ENCODE measurements at regions not wholly inside any gene's neighbourhood (a gene's known extent, or its start where the extent isn't known, plus 50 kb on each side); places are given as distances from the start of the nearest gene placed in this dataset.

DNA sequence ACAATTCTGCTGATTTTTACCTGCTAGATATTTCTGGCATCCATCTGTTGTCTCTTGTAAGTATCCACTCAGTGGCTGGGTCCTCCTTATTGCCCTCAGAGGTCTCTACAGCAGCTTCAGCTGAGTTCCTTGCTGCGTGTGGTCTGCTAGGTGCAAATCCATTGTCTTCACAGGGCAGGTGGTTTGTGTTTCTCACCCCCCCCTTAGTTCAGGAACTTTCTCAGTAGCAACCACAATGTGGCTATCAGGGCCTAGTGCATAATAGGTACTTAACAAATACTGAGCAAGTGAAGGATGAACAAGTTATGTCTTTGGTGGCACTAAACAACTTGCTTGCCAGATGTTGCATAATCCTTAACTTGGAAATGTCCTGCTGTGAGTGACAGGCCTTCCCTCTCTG lies 96.7 kb upstream of the KLHL25 start:
- no peak for TF ChIP-seq EZH2phosphoT487 (IDR thresholded peaks at IDR 0.05; ENCODE audit: borderline replicate concordance)
- TF ChIP-seq, protein P1, sequence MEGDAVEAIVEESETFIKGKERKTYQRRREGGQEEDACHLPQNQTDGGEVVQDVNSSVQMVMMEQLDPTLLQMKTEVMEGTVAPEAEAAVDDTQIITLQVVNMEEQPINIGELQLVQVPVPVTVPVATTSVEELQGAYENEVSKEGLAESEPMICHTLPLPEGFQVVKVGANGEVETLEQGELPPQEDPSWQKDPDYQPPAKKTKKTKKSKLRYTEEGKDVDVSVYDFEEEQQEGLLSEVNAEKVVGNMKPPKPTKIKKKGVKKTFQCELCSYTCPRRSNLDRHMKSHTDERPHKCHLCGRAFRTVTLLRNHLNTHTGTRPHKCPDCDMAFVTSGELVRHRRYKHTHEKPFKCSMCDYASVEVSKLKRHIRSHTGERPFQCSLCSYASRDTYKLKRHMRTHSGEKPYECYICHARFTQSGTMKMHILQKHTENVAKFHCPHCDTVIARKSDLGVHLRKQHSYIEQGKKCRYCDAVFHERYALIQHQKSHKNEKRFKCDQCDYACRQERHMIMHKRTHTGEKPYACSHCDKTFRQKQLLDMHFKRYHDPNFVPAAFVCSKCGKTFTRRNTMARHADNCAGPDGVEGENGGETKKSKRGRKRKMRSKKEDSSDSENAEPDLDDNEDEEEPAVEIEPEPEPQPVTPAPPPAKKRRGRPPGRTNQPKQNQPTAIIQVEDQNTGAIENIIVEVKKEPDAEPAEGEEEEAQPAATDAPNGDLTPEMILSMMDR (conservative IDR thresholded peaks at IDR 0.05; ENCODE audit: low read length): no peak
- H3K79me2 ChIP-seq (ENCODE audit: insufficient read depth, low read length): no peaks in the 10 kb centered on the region
- no peaks in the 10 kb centered on the region for H4K20me1 ChIP-seq (ENCODE audit: insufficient read depth, low read length, poor library complexity, severe bottlenecking)
- H3K4me3 ChIP-seq (ENCODE audit: low read length, poor library complexity, severe bottlenecking): no peak overlapping the region
- H3K4me2 ChIP-seq (ENCODE audit: low read depth, low read length, poor library complexity, severe bottlenecking): no peak overlapping the region
- no peaks in the 10 kb centered on the region for H3K4me1 ChIP-seq (ENCODE audit: insufficient read depth, low read length, poor library complexity, severe bottlenecking)
- H3F3A ChIP-seq (ENCODE audit: low read depth): no peaks in the 10 kb centered on the region
- H3K27me3 ChIP-seq (ENCODE audit: insufficient read depth, low read length, poor library complexity, severe bottlenecking): no peaks in the 10 kb centered on the region
- H3K9me2 ChIP-seq (replicated peaks; ENCODE audit: low read depth, low read length): no peaks in the 10 kb centered on the region
- H2AFZ ChIP-seq (ENCODE audit: low read length): no peak overlapping the region
- no peaks in the 10 kb centered on the region for H3K36me3 ChIP-seq (ENCODE audit: insufficient read depth, low read length)
- H3K9ac ChIP-seq (ENCODE audit: low read depth, low read length, poor library complexity, severe bottlenecking): no peak overlapping the region
- H3K9me3 ChIP-seq (ENCODE audit: insufficient read depth, low read depth, low read length): no peaks in the 10 kb centered on the region

DNA sequence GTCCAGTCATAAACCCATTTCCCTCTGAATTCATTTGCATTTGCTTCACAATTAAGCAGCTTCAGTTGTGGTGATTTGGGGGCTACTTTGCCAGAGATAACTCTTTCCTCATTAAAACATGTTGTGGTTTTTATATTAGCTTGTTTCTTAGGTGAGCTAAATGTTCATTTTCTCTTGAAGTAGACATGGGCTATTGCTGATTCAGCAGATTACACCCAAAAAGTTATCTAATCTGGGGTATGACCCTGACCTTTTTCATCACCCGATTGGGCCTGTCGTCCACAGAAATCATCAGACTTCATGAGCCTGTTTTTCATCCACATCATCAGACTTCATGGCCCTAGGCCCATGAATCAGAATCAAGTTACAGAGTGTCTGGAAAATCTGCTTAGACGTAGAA lies 97.5 kb upstream of the KLHL25 start:
- Histone ChIP-seq H3K4me1 (ENCODE audit: insufficient read depth, low read length, poor library complexity, severe bottlenecking) (no peaks in the 10 kb centered on the region), H3K4me2 (ENCODE audit: low read depth, low read length, poor library complexity, severe bottlenecking) (no peak overlapping the region), H3K27me3 (ENCODE audit: insufficient read depth, low read length, poor library complexity, severe bottlenecking) (no peaks in the 10 kb centered on the region)

DNA sequence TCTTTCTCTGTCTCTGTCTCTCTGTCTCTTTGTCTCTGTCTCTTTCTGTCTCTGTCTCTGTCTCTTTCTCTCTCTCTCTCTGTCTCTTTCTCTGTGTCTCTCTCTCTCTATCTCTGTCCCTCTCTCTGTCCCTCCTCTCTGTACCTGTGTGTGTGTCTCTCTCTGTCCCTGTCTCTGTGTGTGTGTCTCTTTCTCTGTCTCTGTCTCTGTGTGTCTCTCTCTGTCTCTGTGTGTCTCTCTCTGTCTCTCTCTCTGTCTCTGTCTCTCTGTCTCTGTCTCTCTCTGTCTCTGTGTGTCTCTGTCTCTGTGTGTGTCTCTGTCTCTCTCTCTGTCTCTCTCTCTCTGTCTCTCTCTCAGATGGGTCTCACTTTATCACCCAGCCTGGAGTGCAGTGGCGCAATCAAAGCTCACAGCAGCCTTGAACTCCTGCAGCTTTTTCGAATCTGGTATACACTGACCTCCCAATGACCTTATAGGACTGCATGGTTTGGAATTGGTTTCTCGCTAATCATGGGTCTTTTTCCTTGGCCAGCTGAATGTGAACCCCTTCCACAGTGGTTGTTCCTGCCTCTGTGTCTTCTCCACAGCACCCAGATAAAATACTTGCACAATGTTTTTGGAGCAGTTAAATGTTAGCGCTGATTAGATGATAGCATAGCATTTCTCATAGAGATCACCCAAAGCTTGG lies 102.6 kb upstream of the KLHL25 start:
- Histone ChIP-seq H4K20me1 (ENCODE audit: insufficient read depth, low read length, poor library complexity, severe bottlenecking) (no peaks in the 10 kb centered on the region), H3K4me3 (ENCODE audit: low read length, poor library complexity, severe bottlenecking) (no peak overlapping the region), H3K27me3 (ENCODE audit: insufficient read depth, low read length, poor library complexity, severe bottlenecking) (no peaks in the 10 kb centered on the region), H2AFZ (ENCODE audit: low read length) (no peak overlapping the region), H3F3A (ENCODE audit: low read depth) (no peaks in the 10 kb centered on the region), H3K9me3 (ENCODE audit: insufficient read depth, low read depth, low read length) (no peaks in the 10 kb centered on the region), H3K4me1 (ENCODE audit: insufficient read depth, low read length, poor library complexity, severe bottlenecking) (no peaks in the 10 kb centered on the region), H3K9ac (ENCODE audit: low read depth, low read length, poor library complexity, severe bottlenecking) (no peak overlapping the region), H3K4me2 (ENCODE audit: low read depth, low read length, poor library complexity, severe bottlenecking) (no peak overlapping the region), H3K36me3 (ENCODE audit: insufficient read depth, low read length) (no peaks in the 10 kb centered on the region), H3K79me2 (ENCODE audit: insufficient read depth, low read length) (no peaks in the 10 kb centered on the region), H3K9me2 (replicated peaks; ENCODE audit: low read depth, low read length) (no peaks in the 10 kb centered on the region)
- TF ChIP-seq, protein P1 (conservative IDR thresholded peaks at IDR 0.05; ENCODE audit: low read length): no peak
- no peak for TF ChIP-seq EZH2phosphoT487 (IDR thresholded peaks at IDR 0.05; ENCODE audit: borderline replicate concordance)

More for the DNA sequence above, 97.5 kb upstream of the KLHL25 start:
- Histone ChIP-seq H4K20me1 (ENCODE audit: insufficient read depth, low read length, poor library complexity, severe bottlenecking) (no peaks in the 10 kb centered on the region), H3K4me3 (ENCODE audit: low read length, poor library complexity, severe bottlenecking) (no peak overlapping the region), H3K36me3 (ENCODE audit: insufficient read depth, low read length) (no peaks in the 10 kb centered on the region), H3F3A (ENCODE audit: low read depth) (no peaks in the 10 kb centered on the region), H3K9me3 (ENCODE audit: insufficient read depth, low read depth, low read length) (no peaks in the 10 kb centered on the region), H3K9me2 (replicated peaks; ENCODE audit: low read depth, low read length) (no peaks in the 10 kb centered on the region), H2AFZ (ENCODE audit: low read length) (no peak overlapping the region), H3K79me2 (ENCODE audit: insufficient read depth, low read length) (no peaks in the 10 kb centered on the region), H3K9ac (ENCODE audit: low read depth, low read length, poor library complexity, severe bottlenecking) (no peak overlapping the region)
- TF ChIP-seq, protein P1 (conservative IDR thresholded peaks at IDR 0.05; ENCODE audit: low read length): no peak
- TF ChIP-seq EZH2phosphoT487 (IDR thresholded peaks at IDR 0.05; ENCODE audit: borderline replicate concordance): no peak

Measured in Loucy (cell line).